GM12873 (cell line): ENCODE measurements at regions not wholly inside any gene's neighbourhood (a gene's known extent, or its start where the extent isn't known, plus 50 kb on each side); places are given as distances from the start of the nearest gene placed in this dataset.

Experiments used
- CTCF ChIP-seq: IDR thresholded peaks from 2 replicates; pipeline ENCODE4 v1.5.1; 2012; ENCODE audit warnings: low read depth, mild to moderate bottlenecking, moderate library complexity, low read length, control low read depth; ENCODE audit not compliant: insufficient read depth; ENCODE audit errors: missing control alignments

GRCh38 chr11:113532697-113533424 is 57.7 kb upstream of the DRD2 start:
- peak; percentile 94 for TF ChIP-seq CTCF

GRCh38 chr11:113531575-113532451 is 56.6 kb upstream of the DRD2 start:
- TF ChIP-seq CTCF, result no peak

- no peak for TF ChIP-seq CTCF
These were observed 55.9 kb upstream of the DRD2 start for GRCh38 chr11:113531083-113531482.

- no peak for TF ChIP-seq CTCF
These were observed 54.4 kb upstream of the DRD2 start for GRCh38 chr11:113529606-113530005.

- TF ChIP-seq CTCF, result no peak
These were observed 53.8 kb upstream of the DRD2 start for GRCh38 chr11:113528982-113529381.

GRCh38 chr11:113526521-113526920 is 51.3 kb upstream of the DRD2 start:
- no peak for TF ChIP-seq CTCF
